HepG2 (cell line): ENCODE measurements at regions not wholly inside any gene's neighbourhood (a gene's known extent, or its start where the extent isn't known, plus 50 kb on each side); places are given as distances from the start of the nearest gene placed in this dataset.

Experiments
- ATAC-seq: fragments of 200-7000 bp; cut with Tn5 transposase; 3 replicates; pipeline ENCODE4 v1.9.1; 2020; ENCODE audit warnings: mild to moderate bottlenecking, moderate library complexity
- BruUV-seq: library from RNA; stranded (reverse); fragments of 400-500 nt; replicated peaks from 2 replicates; lab custom pipeline; 2021; lab: Mats Ljungman, UMichigan
- CTCF ChIA-PET: fragments of 300-600 bp; formaldehyde crosslinking; extraction: SDS; loops from one replicate; lab custom pipeline; 2021; ENCODE audit warnings: low total read pairs, inconsistent platforms, low intra/inter-chr PET ratio; lab: Yijun Ruan, JAX
- POLR2A ChIA-PET: fragments of 350-600 bp; sonication (Branson Sonifier 250); formaldehyde crosslinking; loops from one replicate; lab custom pipeline; 2020; ENCODE audit warnings: antibody characterized with exemption, inconsistent platforms; lab: Yijun Ruan, JAX
- DNase-seq: peaks from one replicate; pipeline ENCODE4 v3.0.0-alpha.2; 2015; ENCODE audit warnings: low spot score
- FAIRE-seq: peaks from 3 replicates; lab custom pipeline; 2011; peaks lifted over from hg19 to GRCh38; lab: Jason Lieb, UNC
- H2AFZ ChIP-seq: one replicate; pipeline ENCODE4 v1.6.1; 2011; ENCODE audit warnings: low read length, inconsistent platforms
- H3K27ac ChIP-seq: fragments of 300-600 bp; 3 replicates; pipeline ENCODE4 v1.8.0; 2011; ENCODE audit warnings: mixed run types, mild to moderate bottlenecking, mixed read lengths, low read length, inconsistent platforms; ENCODE audit not compliant: insufficient read depth; ENCODE audit errors: extremely low read length
- H3K27me3 ChIP-seq, 2 experiments: fragments of 200-600 bp in 1 of 2; 2 replicates in 1 of 2; 3 replicates in 1 of 2; pipeline versions ENCODE4 v1.6.0 to v1.8.0; 2011; ENCODE audit warnings: low read length in 2 of 2, mild to moderate bottlenecking in 2 of 2, moderate library complexity in 2 of 2, inconsistent platforms in 1 of 2; ENCODE audit not compliant: insufficient read depth in 2 of 2, control insufficient read depth in 1 of 2
- H3K36me3 ChIP-seq, 2 experiments: fragments of 200-600 bp in 1 of 2; replicated peaks in 1 of 2; 2 replicates in 1 of 2; 3 replicates in 1 of 2; pipeline versions ENCODE4 v1.5.1 to v1.8.0; 2011; ENCODE audit warnings: low read length in 2 of 2, inconsistent platforms in 1 of 2; ENCODE audit not compliant: insufficient read depth in 2 of 2, control insufficient read depth in 1 of 2
- H3K4me1 ChIP-seq: 2 replicates; pipeline ENCODE4 v1.5.1; 2012; ENCODE audit warnings: low read length, inconsistent platforms; ENCODE audit not compliant: insufficient read depth
- H3K4me2 ChIP-seq: 2 replicates; pipeline ENCODE4 v1.6.0; 2011; ENCODE audit warnings: low read depth, low read length, inconsistent platforms
- H3K4me3 ChIP-seq, 3 experiments: fragments of 200-600 bp in 1 of 3; sonication (generic), shearing (Covaris generic) in 1 of 3; replicated peaks in 1 of 3; 2 replicates each; pipeline ENCODE4 v1.5.1; 2011 to 2016; ENCODE audit warnings: low read length in 3 of 3, inconsistent platforms in 2 of 3, low read depth in 2 of 3, mild to moderate bottlenecking in 2 of 3, control low read depth in 1 of 3, mixed read lengths in 1 of 3; ENCODE audit not compliant: insufficient read depth in 1 of 3
- H3K79me2 ChIP-seq: one replicate; pipeline ENCODE4 v1.6.1; 2011; ENCODE audit warnings: low read length, inconsistent platforms; ENCODE audit not compliant: insufficient read depth
- H3K9ac ChIP-seq: 2 replicates; pipeline ENCODE4 v1.6.0; 2011; ENCODE audit warnings: mild to moderate bottlenecking, low read depth, low read length, inconsistent platforms; ENCODE audit not compliant: insufficient read depth
- H3K9me3 ChIP-seq: 2 replicates; pipeline ENCODE4 v1.5.1; 2012; ENCODE audit warnings: mild to moderate bottlenecking, low read length
- H4K20me1 ChIP-seq: 2 replicates; pipeline ENCODE4 v1.6.0; 2011; ENCODE audit warnings: inconsistent platforms, mild to moderate bottlenecking, low read length, moderate library complexity; ENCODE audit not compliant: insufficient read depth
- CSRNP2 ChIP-seq: sonication (generic); formaldehyde crosslinking; conservative IDR thresholded peaks from 2 replicates; pipeline ENCODE4 v1.8.0; 2022; ENCODE audit warnings: low read depth, missing genetic modification reagents
- HES4 ChIP-seq: sonication (generic); formaldehyde crosslinking; IDR thresholded peaks from 2 replicates; pipeline ENCODE4 v1.9.0; 2021; ENCODE audit warnings: mild to moderate bottlenecking, missing genetic modification reagents, borderline replicate concordance
- KDM3A ChIP-seq: IDR thresholded peaks from 2 replicates; pipeline ENCODE4 v1.6.1; 2018; ENCODE audit warnings: low read depth, missing compliant biosample characterization
- LBX2 ChIP-seq: sonication (generic); formaldehyde crosslinking; IDR thresholded peaks from 2 replicates; pipeline ENCODE4 v1.5.0; 2020; ENCODE audit warnings: missing genetic modification reagents, mild to moderate bottlenecking, borderline replicate concordance
- RERE ChIP-seq: IDR thresholded peaks from 2 replicates; pipeline ENCODE4 v1.6.1; 2016; ENCODE audit warnings: low read depth, missing genetic modification reagents, missing compliant biosample characterization
- STAT6 ChIP-seq: sonication (generic); formaldehyde crosslinking; IDR thresholded peaks from 2 replicates; pipeline ENCODE4 v1.4.0; 2020; ENCODE audit warnings: missing genetic modification reagents, mild to moderate bottlenecking, borderline replicate concordance
- SYNCRIP ChIP-seq: fragments of 200-400 bp; formaldehyde crosslinking; IDR thresholded peaks from 2 replicates; pipeline ENCODE4 v1.6.1; 2018; ENCODE audit warnings: mild to moderate bottlenecking, low read depth, low read length; ENCODE audit not compliant: insufficient read depth
- TAF1 ChIP-seq: sonication (generic); formaldehyde crosslinking; IDR thresholded peaks from 2 replicates; pipeline ENCODE4 v1.4.0; 2020; ENCODE audit warnings: missing genetic modification reagents
- ZBTB44 ChIP-seq: sonication (generic); formaldehyde crosslinking; IDR thresholded peaks from 2 replicates; pipeline ENCODE4 v1.4.0; 2020; ENCODE audit warnings: missing genetic modification reagents
- ZIK1 ChIP-seq: sonication (generic); formaldehyde crosslinking; IDR thresholded peaks from 2 replicates; pipeline ENCODE4 v1.5.0; 2020; ENCODE audit warnings: mild to moderate bottlenecking, low read depth, missing genetic modification reagents, borderline replicate concordance
- ZNF691 ChIP-seq: sonication (generic); formaldehyde crosslinking; IDR thresholded peaks from 2 replicates; pipeline ENCODE4 v1.4.0; 2020; ENCODE audit warnings: missing genetic modification reagents, low read depth, mild to moderate bottlenecking, borderline replicate concordance
- WGBS: methylation state at CpG from one replicate; pipeline ENCODE4 v1.1.6; 2017; ENCODE audit warnings: low lambda C conversion rate; 5-methylcytosine and 5-hydroxymethylcytosine counted together
- in situ Hi-C: cut with HindIII; loops from 2 replicates; pipeline ENCODE4 v1.10.0; 2017; ENCODE audit warnings: low pct_unique_long_range_greater_than_20kb; ENCODE audit not compliant: extremely low pct_ligation_motif_present
- intact Hi-C: fragments of 100-400 bp; cut with micrococcal nuclease; formaldehyde crosslinking; loops from one replicate; pipeline ENCODE4 v1.10.0; 2022; ENCODE audit not compliant: unreplicated experiment

GRCh38 chr15:62550106-62550505 lies 385.0 kb upstream of the C2CD4B start:
- Histone ChIP-seq H3K4me3 (no peak overlapping the region), H3K9ac (no peak overlapping the region), H3K36me3 (no peaks in the 10 kb centered on the region), H3K4me1 (peaks cover 2% of the 10 kb centered on the region; the same call in 1 of the 2 replicates), H3K27me3 (no peaks in the 10 kb centered on the region), H3K4me2 (no peak overlapping the region), H3K9me3 (no peaks in the 10 kb centered on the region), H3K27ac (no peak overlapping the region), H3K79me2 (no peaks in the 10 kb centered on the region)
- no peak for DNase-seq
- intact Hi-C loops: no loop called here
- BruUV-seq: no TSS peak
- in situ Hi-C loops: no loop called here
- ATAC-seq: no peak
- WGBS: 79% methylated on average over 3 of the region's 3 CpGs
- CTCF ChIA-PET: no interaction called here
- TF ChIP-seq LBX2 (CRISPR knock-in tag) (no peak), ZBTB44 (CRISPR knock-in tag) (no peak), CSRNP2 (CRISPR knock-in tag) (no peak), RERE (CRISPR knock-in tag) (no peak), KDM3A (CRISPR knock-in tag) (no peak), HES4 (CRISPR knock-in tag) (no peak), ZNF691 (CRISPR knock-in tag) (no peak), ZIK1 (no peak), SYNCRIP (no peak), STAT6 (CRISPR knock-in tag) (no peak), TAF1 (CRISPR knock-in tag) (no peak)
- TF ChIP-seq, all 625 proteins: peak for 0
- POLR2A ChIA-PET: no interaction called here
- FAIRE-seq: no peak
- Histone ChIP-seq H2AFZ (no peak overlapping the region), H4K20me1 (no peaks in the 10 kb centered on the region)
